Sigmoid colon (tissue), 6 donors: ENCODE measurements at regions not wholly inside any gene's neighbourhood (a gene's known extent, or its start where the extent isn't known, plus 50 kb on each side); places are given as distances from the start of the nearest gene placed in this dataset.

Experiments used
- DNase-seq: peaks from one replicate; pipeline ENCODE4 v3.0.0-alpha.2; 2019
- H3K27ac ChIP-seq, 4 donors: fragments of 200-600 bp; sonication (generic); one replicate each; pipeline ENCODE4 v1.5.1; 2016 to 2019; ENCODE audit warnings: mild to moderate bottlenecking in 1 of 4
- H3K27me3 ChIP-seq, 3 donors: fragments of 200-600 bp; sonication (generic); one replicate each; pipeline ENCODE4 v1.5.1; 2019; ENCODE audit warnings: mild to moderate bottlenecking in 1 of 3
- H3K36me3 ChIP-seq, 4 donors: fragments of 200-600 bp; sonication (generic); one replicate each; pipeline ENCODE4 v1.5.1; 2016 to 2019
- H3K4me1 ChIP-seq, 4 donors: fragments of 200-600 bp; sonication (generic); one replicate each; pipeline ENCODE4 v1.5.1; 2017 to 2019
- H3K4me3 ChIP-seq, 4 donors: fragments of 200-600 bp; sonication (generic); one replicate each; pipeline ENCODE4 v1.5.1; 2017 to 2019; ENCODE audit warnings: mild to moderate bottlenecking in 2 of 4, moderate library complexity in 1 of 4
- H3K9me3 ChIP-seq, 4 donors: fragments of 200-600 bp in 3 of 4; sonication (generic) in 3 of 4; one replicate each; pipeline versions ENCODE4 v1.5.1 to v1.6.1; 2013 to 2019
- EP300 ChIP-seq, 4 donors: sonication (generic); formaldehyde crosslinking; IDR thresholded peaks; one replicate each; pipeline ENCODE4 v1.6.1; 2017; ENCODE audit warnings: antibody characterized with exemption in 4 of 4
- POLR2A ChIP-seq, 2 donors: fragments of 450-650 bp; IDR thresholded peaks; one replicate each; pipeline ENCODE4 v1.6.1; 2016; ENCODE audit warnings: antibody characterized with exemption in 2 of 2, mild to moderate bottlenecking in 2 of 2, moderate library complexity in 2 of 2
- POLR2AphosphoS5 ChIP-seq, 4 donors: sonication (generic); formaldehyde crosslinking; IDR thresholded peaks; one replicate each; pipeline ENCODE4 v1.6.1; 2017; ENCODE audit warnings: antibody characterized with exemption in 4 of 4
- WGBS, 2 donors: extraction: QIAGEN DNeasy Blood & Tissue Kit; methylation state at CpG; one replicate each; pipeline ENCODE4 v1.1.7; 2013; 5-methylcytosine and 5-hydroxymethylcytosine counted together
- intact Hi-C: fragments of 100-400 bp; cut with DNase I; formaldehyde crosslinking; loops from one replicate; pipeline ENCODE4 v1.15.1; 2023
- small RNA-seq, 3 donors: library from RNA; depleted of rRNA; stranded (forward); fragments of <200 nt; gene quantifications; one replicate each; pipeline ENCODE3, GENCODE V24; 2016
- TF ChIP-seq, protein P1 (sequence below), 4 experiments: fragments of 450-650 bp in 3 of 4; fragments of 200-600 bp in 1 of 4; IDR thresholded peaks; one replicate each; pipeline ENCODE4 v1.5.1; 2016 to 2019; ENCODE audit warnings: antibody characterized with exemption in 4 of 4, mild to moderate bottlenecking in 3 of 4, moderate library complexity in 2 of 4
- donor health status: healthy with polysubstance abuse.
- donor health status: healthy.

- intact Hi-C loops = no loop called here
- Histone ChIP-seq H3K36me3 (no peaks in the 10 kb centered on the region), H3K4me3 (no peak overlapping the region), H3K4me1 (no peaks in the 10 kb centered on the region), H3K9me3 (no peaks in the 10 kb centered on the region), H3K27me3 (no peaks in the 10 kb centered on the region), H3K27ac (no peak overlapping the region)
- DNase-seq = no peak
- 16 to 73% methylated on average over 3 of the region's 3 CpGs for WGBS, 2 donors
- TF ChIP-seq, protein P1, sequence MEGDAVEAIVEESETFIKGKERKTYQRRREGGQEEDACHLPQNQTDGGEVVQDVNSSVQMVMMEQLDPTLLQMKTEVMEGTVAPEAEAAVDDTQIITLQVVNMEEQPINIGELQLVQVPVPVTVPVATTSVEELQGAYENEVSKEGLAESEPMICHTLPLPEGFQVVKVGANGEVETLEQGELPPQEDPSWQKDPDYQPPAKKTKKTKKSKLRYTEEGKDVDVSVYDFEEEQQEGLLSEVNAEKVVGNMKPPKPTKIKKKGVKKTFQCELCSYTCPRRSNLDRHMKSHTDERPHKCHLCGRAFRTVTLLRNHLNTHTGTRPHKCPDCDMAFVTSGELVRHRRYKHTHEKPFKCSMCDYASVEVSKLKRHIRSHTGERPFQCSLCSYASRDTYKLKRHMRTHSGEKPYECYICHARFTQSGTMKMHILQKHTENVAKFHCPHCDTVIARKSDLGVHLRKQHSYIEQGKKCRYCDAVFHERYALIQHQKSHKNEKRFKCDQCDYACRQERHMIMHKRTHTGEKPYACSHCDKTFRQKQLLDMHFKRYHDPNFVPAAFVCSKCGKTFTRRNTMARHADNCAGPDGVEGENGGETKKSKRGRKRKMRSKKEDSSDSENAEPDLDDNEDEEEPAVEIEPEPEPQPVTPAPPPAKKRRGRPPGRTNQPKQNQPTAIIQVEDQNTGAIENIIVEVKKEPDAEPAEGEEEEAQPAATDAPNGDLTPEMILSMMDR (IDR thresholded peaks at IDR 0.05) = no peak
- TF ChIP-seq EP300 (IDR thresholded peaks at IDR 0.05) = no peak
- TF ChIP-seq POLR2A (IDR thresholded peaks at IDR 0.05) = no peak
- TF ChIP-seq POLR2AphosphoS5 (IDR thresholded peaks at IDR 0.05) = no peak
Measured at GRCh38 chr3:20236603-20237002, 50.6 kb upstream of the SGO1 start.

Small RNA genes in the stretch of these regions (small RNA-seq; reads per million reads assigned to genes)
- 0 reads per million in 3 donors for gene RNU6-815P
- gene RNU6-822P = 0 reads per million in 3 donors
